DMS53 (cell line): ENCODE measurements at regions not wholly inside any gene's neighbourhood (a gene's known extent, or its start where the extent isn't known, plus 50 kb on each side); places are given as distances from the start of the nearest gene placed in this dataset.

Source experiments
- DNase-seq: peaks from one replicate; lab custom pipeline; 2025; lab: John Stamatoyannopoulos, UW

- DNase-seq = no peak
Measured at GRCh38 chr21:38658511-38658910, 147.2 kb upstream of the ETS2 start.

GRCh38 chr21:38659936-38660332 is 145.8 kb upstream of the ETS2 start:
- DNase-seq = peak; percentile 29

- DNase-seq = peak; percentile 75
Measured at GRCh38 chr21:38660333-38661196, 145.2 kb upstream of the ETS2 start.

GRCh38 chr21:38661197-38661871 is 144.4 kb upstream of the ETS2 start:
- DNase-seq = peak; percentile 85

GRCh38 chr21:38661889-38662568 is 143.7 kb upstream of the ETS2 start:
- peak; percentile 11 for DNase-seq

- DNase-seq = no peak
Measured at GRCh38 chr21:38663282-38663681, 142.4 kb upstream of the ETS2 start.

- DNase-seq = peak; percentile 4
Measured at GRCh38 chr21:38664315-38664714, 141.4 kb upstream of the ETS2 start.

- no peak for DNase-seq
Measured at GRCh38 chr21:38664841-38665240, 140.9 kb upstream of the ETS2 start.

GRCh38 chr21:38667291-38667870 is 138.3 kb upstream of the ETS2 start:
- no peak for DNase-seq

GRCh38 chr21:38668067-38668466 is 137.7 kb upstream of the ETS2 start:
- no peak for DNase-seq

- no peak for DNase-seq
Measured at GRCh38 chr21:38668541-38668940, 137.2 kb upstream of the ETS2 start.

GRCh38 chr21:38669186-38669585 is 136.5 kb upstream of the ETS2 start:
- DNase-seq = peak; percentile 63

GRCh38 chr21:38670861-38671260 is 134.9 kb upstream of the ETS2 start:
- DNase-seq = no peak

GRCh38 chr21:38671773-38672172 is 134.0 kb upstream of the ETS2 start:
- DNase-seq = no peak

- no peak for DNase-seq
Measured at GRCh38 chr21:38675182-38675824, 130.4 kb upstream of the ETS2 start.

- no peak for DNase-seq
Measured at GRCh38 chr21:38678827-38679226, 126.9 kb upstream of the ETS2 start.

- DNase-seq = no peak
Measured at GRCh38 chr21:38679534-38679933, 126.2 kb upstream of the ETS2 start.

GRCh38 chr21:38680401-38680800 is 125.3 kb upstream of the ETS2 start:
- DNase-seq = no peak

- DNase-seq = no peak
Measured at GRCh38 chr21:38683222-38683621, 122.5 kb upstream of the ETS2 start.

- DNase-seq = peak; percentile 79
Measured at GRCh38 chr21:38688068-38688467, 117.7 kb upstream of the ETS2 start.

- no peak for DNase-seq
Measured at GRCh38 chr21:38691631-38692030, 114.1 kb upstream of the ETS2 start.

GRCh38 chr21:38696579-38696978 is 109.2 kb upstream of the ETS2 start:
- DNase-seq = no peak
